ENCODE measurements at regions not wholly inside any gene's neighbourhood (a gene's known extent, or its start where the extent isn't known, plus 50 kb on each side); places are given as distances from the start of the nearest gene placed in this dataset.

DNA sequence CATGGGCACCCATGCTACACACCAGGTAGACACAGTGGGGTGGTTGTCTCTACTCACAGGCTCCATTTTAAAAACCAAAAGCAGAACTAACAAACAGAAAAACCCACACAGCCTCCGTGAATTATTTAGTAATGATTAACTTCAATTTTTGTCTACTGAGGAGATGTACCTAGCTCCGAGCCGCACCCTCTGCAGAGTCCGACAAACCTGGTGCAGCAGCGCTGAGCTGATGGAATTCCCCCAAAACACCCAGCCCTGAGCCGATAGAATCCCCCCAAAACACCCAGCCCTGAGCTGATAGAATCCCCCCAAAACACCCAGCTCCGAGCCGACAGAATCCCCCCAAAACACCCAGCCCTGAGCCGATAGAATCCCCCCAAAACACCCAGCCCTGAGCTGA, 927.0 kb downstream of the BRD1 start:
- no peak for TF ChIP-seq CTCF (IDR thresholded peaks at IDR 0.05; ENCODE audit: low read depth, low read length)
- DNase-seq (ENCODE audit: extremely low read depth, low read depth), result no peak

GRCh38 chr22:48900327-48900597, 927.4 kb downstream of the BRD1 start:
- no peak for TF ChIP-seq CTCF (IDR thresholded peaks at IDR 0.05; ENCODE audit: low read depth, low read length)

DNA sequence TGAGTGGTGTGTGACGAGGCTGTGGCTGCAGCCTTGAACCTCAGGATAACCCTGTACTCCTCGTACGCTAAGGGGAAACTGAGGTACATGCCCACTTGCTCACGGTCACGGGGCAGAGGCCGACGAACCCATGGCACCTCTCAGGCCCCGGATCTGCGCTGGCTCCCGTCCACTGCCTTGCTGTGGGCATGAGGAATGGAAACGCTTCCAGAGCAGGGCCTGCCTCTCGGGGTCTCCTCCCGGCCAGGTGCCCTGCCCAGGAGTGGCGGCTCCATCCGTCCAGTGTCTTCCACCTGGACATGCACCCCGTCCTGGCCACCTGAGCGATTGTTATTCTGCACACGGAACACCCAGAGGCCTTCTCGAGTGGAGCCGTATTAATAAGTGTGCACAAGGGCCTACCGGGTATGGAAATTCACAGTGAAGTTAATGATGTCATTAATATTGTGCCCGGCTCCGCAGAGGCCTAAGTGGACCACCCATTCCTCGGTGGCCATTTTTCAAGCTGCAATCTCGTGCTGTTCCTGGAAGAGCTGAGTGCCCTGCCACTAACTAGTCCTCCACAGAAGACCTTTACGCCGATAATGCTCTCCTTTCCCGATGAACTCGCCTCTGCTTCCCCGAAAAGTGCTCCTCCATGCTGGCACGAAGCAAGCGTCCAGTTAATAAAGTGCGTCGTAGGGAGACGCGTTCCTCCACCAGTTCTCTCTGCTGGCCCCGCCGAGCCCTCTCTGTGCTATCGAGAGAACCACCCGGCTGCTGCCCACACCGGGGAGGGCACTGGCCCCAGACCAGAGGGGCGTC, 927.9 kb downstream of the BRD1 start:
- TF ChIP-seq CTCF (IDR thresholded peaks at IDR 0.05; ENCODE audit: low read depth, low read length), result no peak
- DNase-seq (ENCODE audit: extremely low read depth, low read depth), result no peak

More at GRCh38 chr22:48900327-48900597, 927.4 kb downstream of the BRD1 start:
- no peak for DNase-seq (ENCODE audit: extremely low read depth, low read depth)

DNA sequence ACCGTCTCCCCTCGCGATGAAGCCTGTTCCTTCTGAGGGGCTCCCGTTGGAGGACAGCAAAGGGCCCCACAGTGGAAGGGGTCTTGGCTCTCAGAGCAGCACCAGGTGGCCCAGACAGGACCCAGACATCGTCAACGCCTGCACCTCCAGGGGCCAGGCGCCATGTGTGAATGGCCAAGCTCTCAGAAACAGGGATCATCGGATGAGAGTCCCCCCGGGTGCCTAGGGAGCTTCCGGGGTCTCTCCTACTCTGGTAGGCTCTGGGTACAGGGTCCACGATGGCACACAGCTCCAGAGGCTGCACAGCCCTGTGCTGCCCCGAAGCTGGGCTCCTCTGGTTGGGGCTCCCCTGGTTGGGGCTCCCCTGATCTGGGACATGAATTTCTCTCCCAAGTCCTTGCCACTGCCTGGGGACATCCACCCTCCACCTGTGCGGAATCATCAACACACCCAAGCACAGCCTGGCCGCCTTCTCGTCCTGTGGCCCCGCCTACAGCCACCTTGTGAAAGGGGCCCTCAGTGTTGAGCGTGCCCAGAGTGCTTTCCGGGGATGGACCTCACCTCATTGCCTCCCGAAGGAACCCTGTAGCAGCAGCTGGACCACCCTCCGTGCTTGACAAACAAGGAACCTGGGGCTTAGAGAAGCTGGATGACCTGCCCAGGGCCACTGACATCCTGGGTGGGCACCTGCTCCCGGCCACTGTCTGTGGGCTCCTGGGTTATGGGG, 929.0 kb downstream of the BRD1 start:
- no peak for TF ChIP-seq CTCF (IDR thresholded peaks at IDR 0.05; ENCODE audit: low read depth, low read length)
- DNase-seq (ENCODE audit: extremely low read depth, low read depth), result no peak

GRCh38 chr22:48897645-48898370, 929.9 kb downstream of the BRD1 start:
- no peak for TF ChIP-seq CTCF (IDR thresholded peaks at IDR 0.05; ENCODE audit: low read depth, low read length)

DNA sequence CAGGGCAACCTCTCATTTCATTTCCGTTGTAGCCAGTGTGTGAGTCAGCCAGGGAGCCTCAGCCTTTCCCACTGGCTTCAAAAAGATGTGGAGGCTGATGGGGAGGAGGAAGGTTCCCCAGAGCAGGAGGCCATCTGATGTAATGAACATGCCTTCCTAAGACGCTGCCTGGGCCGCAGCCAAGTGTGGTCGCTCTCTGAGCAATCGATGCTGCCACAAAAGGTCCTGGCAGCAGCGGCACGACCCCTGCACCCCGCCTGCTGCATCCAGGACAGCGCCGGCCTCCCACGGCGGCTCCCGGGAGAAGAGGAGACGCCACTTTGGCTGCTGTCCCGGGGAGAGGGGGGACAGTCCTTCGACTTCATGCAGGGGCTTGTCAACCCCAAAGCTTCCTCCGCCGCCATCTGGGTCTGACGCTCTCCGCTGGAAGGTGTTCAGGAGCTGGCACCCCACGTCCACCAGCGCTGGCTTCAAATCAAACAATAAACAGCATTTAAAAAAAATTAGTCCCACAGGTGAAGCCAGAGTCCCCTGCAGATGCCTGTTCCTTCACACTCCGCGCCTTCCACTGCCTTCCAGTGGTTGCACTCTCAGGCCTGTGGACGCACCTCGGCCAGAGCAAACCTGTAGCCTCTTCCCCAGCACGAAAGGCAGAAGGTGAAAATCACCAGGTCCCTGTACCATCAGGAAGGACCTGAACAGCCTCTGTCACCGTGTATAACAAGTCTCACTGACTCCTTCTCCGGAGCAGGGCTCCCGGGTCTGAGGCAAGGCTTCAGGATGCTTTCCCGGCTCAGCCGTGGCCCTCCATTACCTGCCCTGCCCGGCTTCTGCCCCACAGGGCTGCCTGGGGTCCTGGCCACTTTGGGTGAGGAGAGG, 930.7 kb downstream of the BRD1 start:
- no peak for TF ChIP-seq CTCF (IDR thresholded peaks at IDR 0.05; ENCODE audit: low read depth, low read length)
- DNase-seq (ENCODE audit: extremely low read depth, low read depth), result no peak

More at GRCh38 chr22:48897645-48898370, 929.9 kb downstream of the BRD1 start:
- no peak for DNase-seq (ENCODE audit: extremely low read depth, low read depth)
